Vagina (tissue), 2 donors: ENCODE measurements at regions not wholly inside any gene's neighbourhood (a gene's known extent, or its start where the extent isn't known, plus 50 kb on each side); places are given as distances from the start of the nearest gene placed in this dataset.
A peak's percentile ranks its signal among the peaks of the same experiment; 100 is the strongest.

Experiments used
- DNase-seq, 2 donors: peaks; one replicate each; pipeline ENCODE4 v3.0.0-alpha.2; 2017; ENCODE audit errors: extremely low spot score in 2 of 2
- H3K27ac ChIP-seq: fragments of 200-600 bp; sonication (generic); one replicate; pipeline ENCODE4 v1.5.1; 2019
- H3K27me3 ChIP-seq: fragments of 200-600 bp; sonication (generic); one replicate; pipeline ENCODE4 v1.5.1; 2019
- H3K36me3 ChIP-seq, 2 donors: fragments of 200-600 bp; sonication (generic); one replicate each; pipeline ENCODE4 v1.5.1; 2017 to 2019
- H3K4me1 ChIP-seq: fragments of 200-600 bp; sonication (generic); one replicate; pipeline ENCODE4 v1.5.1; 2019
- H3K4me3 ChIP-seq, 2 donors: fragments of 200-600 bp; sonication (generic); 1 replicate in 1 of 2; 2 replicates in 1 of 2; pipeline ENCODE4 v1.5.1; 2016 to 2019
- H3K9me3 ChIP-seq: fragments of 200-600 bp; sonication (generic); one replicate; pipeline ENCODE4 v1.5.1; 2019
- POLR2A ChIP-seq, 2 donors: fragments of 450-650 bp; IDR thresholded peaks; one replicate each; pipeline ENCODE4 v1.6.1; 2017; ENCODE audit warnings: antibody characterized with exemption in 2 of 2, mild to moderate bottlenecking in 2 of 2, moderate library complexity in 2 of 2
- POLR2AphosphoS5 ChIP-seq, 2 donors: sonication (generic); formaldehyde crosslinking; IDR thresholded peaks; one replicate each; pipeline ENCODE4 v1.9.0; 2017; ENCODE audit warnings: antibody characterized with exemption in 2 of 2, mild to moderate bottlenecking in 2 of 2, low read depth in 1 of 2; ENCODE audit not compliant: insufficient read depth in 1 of 2
- intact Hi-C: fragments of 100-400 bp; cut with DNase I; formaldehyde crosslinking; loops from one replicate; pipeline ENCODE4 v1.15.1; 2023
- TF ChIP-seq, protein P1 (sequence below), 3 experiments: fragments of 450-650 bp in 2 of 3; fragments of 200-600 bp in 1 of 3; sonication (generic) in 1 of 3; IDR thresholded peaks; one replicate each; pipeline ENCODE4 v1.5.1; 2017 to 2019; ENCODE audit warnings: antibody characterized with exemption in 3 of 3, mild to moderate bottlenecking in 2 of 3, moderate library complexity in 2 of 3

DNA sequence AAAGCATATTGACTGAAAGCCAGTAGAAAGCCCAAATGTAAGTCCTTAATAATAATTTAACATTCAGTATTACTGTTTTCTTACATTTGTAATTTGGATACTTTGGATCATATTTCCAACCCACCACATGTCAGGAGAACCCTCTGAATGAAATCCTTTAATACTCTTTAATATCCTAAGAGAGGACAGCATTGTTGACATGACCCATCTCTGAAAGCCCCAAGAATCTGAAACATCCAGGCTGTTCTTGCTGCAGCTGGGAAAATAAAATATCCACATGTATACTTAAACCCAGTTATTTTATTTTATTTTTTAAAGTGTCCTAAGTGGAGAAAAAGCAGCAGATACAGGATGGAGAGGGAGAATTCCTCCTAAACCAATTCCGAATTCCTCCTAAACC is 130.8 kb upstream of the RIPOR2 start:
- H3K4me1 ChIP-seq = peaks cover under 1% of the 10 kb centered on the region
- DNase-seq = no peak
- H3K4me3 ChIP-seq = no peak overlapping the region
- no peak overlapping the region for H3K27ac ChIP-seq
- no peak for TF ChIP-seq POLR2A (IDR thresholded peaks at IDR 0.05)
- TF ChIP-seq POLR2AphosphoS5 (IDR thresholded peaks at IDR 0.05; ENCODE audit: insufficient read depth in 1 of 2, low read depth in 1 of 2) = no peak
- TF ChIP-seq, protein P1, sequence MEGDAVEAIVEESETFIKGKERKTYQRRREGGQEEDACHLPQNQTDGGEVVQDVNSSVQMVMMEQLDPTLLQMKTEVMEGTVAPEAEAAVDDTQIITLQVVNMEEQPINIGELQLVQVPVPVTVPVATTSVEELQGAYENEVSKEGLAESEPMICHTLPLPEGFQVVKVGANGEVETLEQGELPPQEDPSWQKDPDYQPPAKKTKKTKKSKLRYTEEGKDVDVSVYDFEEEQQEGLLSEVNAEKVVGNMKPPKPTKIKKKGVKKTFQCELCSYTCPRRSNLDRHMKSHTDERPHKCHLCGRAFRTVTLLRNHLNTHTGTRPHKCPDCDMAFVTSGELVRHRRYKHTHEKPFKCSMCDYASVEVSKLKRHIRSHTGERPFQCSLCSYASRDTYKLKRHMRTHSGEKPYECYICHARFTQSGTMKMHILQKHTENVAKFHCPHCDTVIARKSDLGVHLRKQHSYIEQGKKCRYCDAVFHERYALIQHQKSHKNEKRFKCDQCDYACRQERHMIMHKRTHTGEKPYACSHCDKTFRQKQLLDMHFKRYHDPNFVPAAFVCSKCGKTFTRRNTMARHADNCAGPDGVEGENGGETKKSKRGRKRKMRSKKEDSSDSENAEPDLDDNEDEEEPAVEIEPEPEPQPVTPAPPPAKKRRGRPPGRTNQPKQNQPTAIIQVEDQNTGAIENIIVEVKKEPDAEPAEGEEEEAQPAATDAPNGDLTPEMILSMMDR (IDR thresholded peaks at IDR 0.05) = no peak
- no peaks in the 10 kb centered on the region for H3K27me3 ChIP-seq
- no peaks in the 10 kb centered on the region for H3K36me3 ChIP-seq
- intact Hi-C loops = no loop called here
- no peaks in the 10 kb centered on the region for H3K9me3 ChIP-seq

DNA sequence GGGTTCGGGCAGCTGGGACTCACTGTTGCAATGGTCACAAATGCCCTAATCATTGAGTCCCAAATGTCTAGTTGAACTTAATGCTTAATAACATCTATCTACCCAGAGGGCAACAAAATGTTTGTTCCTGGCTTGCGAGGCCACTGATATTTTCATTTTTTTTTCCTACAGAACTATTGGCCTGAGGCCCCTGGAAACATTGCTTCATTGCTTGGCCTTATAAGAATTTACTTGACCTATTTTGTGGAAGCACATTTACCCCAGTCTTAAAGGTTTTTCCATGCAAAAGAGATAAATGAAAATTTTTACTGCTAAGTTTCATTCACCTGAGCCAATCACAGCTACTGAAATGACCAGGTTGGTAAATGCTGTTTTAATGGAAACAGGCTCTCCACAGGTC is 133.1 kb upstream of the RIPOR2 start:
- no peaks in the 10 kb centered on the region for H3K27me3 ChIP-seq
- no peaks in the 10 kb centered on the region for H3K4me1 ChIP-seq
- H3K27ac ChIP-seq = no peak overlapping the region
- no peaks in the 10 kb centered on the region for H3K36me3 ChIP-seq
- no peak overlapping the region for H3K4me3 ChIP-seq
- no peak for DNase-seq
- H3K9me3 ChIP-seq = no peaks in the 10 kb centered on the region
- TF ChIP-seq POLR2A (IDR thresholded peaks at IDR 0.05) (no peak), POLR2AphosphoS5 (IDR thresholded peaks at IDR 0.05; ENCODE audit: insufficient read depth in 1 of 2, low read depth in 1 of 2) (no peak)
- TF ChIP-seq, protein P1 (IDR thresholded peaks at IDR 0.05) = no peak
- intact Hi-C loops = no loop called here

DNA sequence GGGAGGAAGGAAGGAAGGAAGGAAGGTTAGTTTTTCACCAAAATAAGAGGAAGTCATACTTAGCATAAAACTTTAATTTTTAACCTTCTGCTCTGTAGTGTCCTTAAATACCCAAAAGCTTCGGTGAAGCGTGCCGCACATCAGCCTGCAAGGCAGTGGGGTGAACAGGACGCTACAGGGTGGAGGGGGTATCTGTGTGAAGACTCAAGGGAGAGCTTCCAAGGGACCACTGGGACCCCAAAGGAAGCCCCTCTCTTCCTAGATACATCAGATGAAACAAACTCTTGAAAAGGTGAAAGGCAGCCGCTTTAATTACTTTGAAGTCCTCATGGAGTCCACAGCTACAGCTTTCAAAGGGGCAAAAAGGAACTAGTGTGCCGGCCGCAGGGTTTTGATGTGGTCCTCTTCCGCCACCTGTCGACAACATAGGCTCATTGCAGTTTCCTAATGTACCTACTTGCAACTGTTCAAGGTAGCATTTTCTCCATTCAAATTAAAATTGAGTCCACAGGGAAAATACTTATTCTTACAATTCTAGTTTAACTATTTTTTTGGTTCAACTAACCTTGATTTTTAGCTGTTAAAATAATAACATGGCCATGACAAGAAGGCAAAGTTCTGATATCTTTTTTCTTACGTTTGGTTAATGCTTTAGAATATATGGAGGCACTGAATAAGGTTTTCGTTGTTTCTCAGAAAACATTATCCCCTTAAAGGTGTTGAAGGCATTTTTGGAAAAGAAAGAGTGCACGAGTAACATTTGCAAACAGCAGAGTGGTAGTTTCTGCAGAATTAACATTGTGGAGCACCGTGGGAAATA is 135.0 kb upstream of the RIPOR2 start:
- DNase-seq = no peak
- Histone ChIP-seq H3K9me3 (no peaks in the 10 kb centered on the region), H3K4me3 (no peak overlapping the region), H3K36me3 (no peaks in the 10 kb centered on the region), H3K27me3 (no peaks in the 10 kb centered on the region), H3K27ac (no peak overlapping the region), H3K4me1 (no peaks in the 10 kb centered on the region)
- intact Hi-C loops = loop anchor here (5.0 kb wide), 1 partner anchor 213 kb away; no protein-coding TSS in a partner anchor
- TF ChIP-seq POLR2A (IDR thresholded peaks at IDR 0.05) (no peak), POLR2AphosphoS5 (IDR thresholded peaks at IDR 0.05; ENCODE audit: insufficient read depth in 1 of 2, low read depth in 1 of 2) (peak in 1 of 2 donors; percentile 16)
- TF ChIP-seq, protein P1 (IDR thresholded peaks at IDR 0.05) = peak; percentile 76 to 96 (median 94)

DNA sequence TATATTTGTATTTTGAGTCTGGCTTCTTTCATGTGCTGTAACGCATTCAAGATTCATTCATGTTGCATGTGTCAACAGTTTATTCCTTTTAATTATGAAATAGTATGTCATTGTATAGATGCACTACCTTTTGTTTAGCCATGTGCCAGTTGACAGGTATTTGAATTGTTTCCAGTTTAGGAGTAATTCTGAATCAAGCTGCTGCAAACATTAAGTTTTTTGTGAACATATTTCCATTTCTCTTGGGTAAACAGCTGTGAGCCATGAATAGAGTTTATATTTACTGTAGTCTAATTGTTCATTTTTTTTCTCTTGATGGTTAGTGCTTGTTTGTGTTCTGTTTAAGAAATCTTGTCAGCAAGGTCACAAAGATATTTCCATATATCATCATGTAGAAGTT is 142.4 kb upstream of the RIPOR2 start:
- H3K36me3 ChIP-seq = no peaks in the 10 kb centered on the region
- no peaks in the 10 kb centered on the region for H3K9me3 ChIP-seq
- no peak for DNase-seq
- TF ChIP-seq, protein P1 (IDR thresholded peaks at IDR 0.05) = no peak
- TF ChIP-seq POLR2AphosphoS5 (IDR thresholded peaks at IDR 0.05; ENCODE audit: insufficient read depth in 1 of 2, low read depth in 1 of 2) (no peak), POLR2A (IDR thresholded peaks at IDR 0.05) (no peak)
- H3K27ac ChIP-seq = no peak overlapping the region
- H3K27me3 ChIP-seq = no peaks in the 10 kb centered on the region
- H3K4me3 ChIP-seq = no peak overlapping the region
- no peaks in the 10 kb centered on the region for H3K4me1 ChIP-seq
- intact Hi-C loops = no loop called here
